AG09319 (cell line): ENCODE measurements at regions not wholly inside any gene's neighbourhood (a gene's known extent, or its start where the extent isn't known, plus 50 kb on each side); places are given as distances from the start of the nearest gene placed in this dataset.

Source experiments
- DNase-seq: peaks from one replicate; pipeline ENCODE4 v3.0.0-alpha.2; 2010; ENCODE audit warnings: low read depth; ENCODE audit errors: extremely low read depth
- CTCF ChIP-seq: IDR thresholded peaks from 2 replicates; pipeline ENCODE4 v1.5.1; 2011; ENCODE audit warnings: low read depth, mild to moderate bottlenecking, inconsistent platforms, low read length, moderate library complexity

GRCh38 chr13:50636007-50636704 is 207.3 kb downstream of the DLEU7 start:
- DNase-seq = no peak
- TF ChIP-seq CTCF = no peak

- no peak for TF ChIP-seq CTCF
- DNase-seq = no peak
These were observed 200.4 kb downstream of the DLEU7 start for GRCh38 chr13:50643060-50643459.

DNA sequence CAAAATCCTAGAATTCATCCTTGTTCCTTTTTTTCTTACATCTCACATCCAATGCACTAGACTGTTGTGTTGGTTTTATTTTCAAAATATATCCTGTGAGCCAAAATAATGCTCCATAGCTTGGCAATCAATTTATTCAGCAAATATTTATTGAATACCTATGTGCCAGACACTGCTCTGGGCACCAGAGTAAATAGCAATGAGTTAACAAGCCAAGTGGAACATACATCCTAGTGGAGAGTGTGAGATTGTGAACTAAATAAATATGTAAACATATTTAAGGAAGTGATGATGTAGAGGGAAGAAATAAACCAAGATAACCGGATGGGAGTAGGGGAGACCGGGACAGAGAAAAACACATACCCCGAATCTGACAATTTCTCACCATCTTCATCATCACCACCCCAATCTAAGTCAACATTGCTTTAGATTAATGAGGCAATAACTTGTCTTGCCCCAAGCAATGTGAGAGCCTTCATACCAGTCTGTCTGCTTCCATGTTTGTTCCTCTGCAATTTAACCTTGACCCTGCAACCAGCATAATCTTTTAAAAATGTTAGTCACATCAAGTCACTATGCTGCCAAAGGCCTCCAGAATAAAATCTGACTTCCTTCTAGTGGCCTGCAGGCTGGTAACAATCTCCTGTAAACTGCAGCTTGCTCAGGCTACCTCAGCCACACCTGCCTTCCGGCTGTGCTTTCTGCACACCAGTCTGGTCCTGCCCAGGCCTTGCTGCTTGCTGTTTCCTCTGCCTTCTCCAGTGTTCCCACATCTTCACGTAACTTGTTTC is 199.2 kb downstream of the DLEU7 start:
- no peak for TF ChIP-seq CTCF
- DNase-seq = no peak

- DNase-seq = no peak
- TF ChIP-seq CTCF = no peak
These were observed 198.4 kb downstream of the DLEU7 start for GRCh38 chr13:50645092-50645491.

- no peak for TF ChIP-seq CTCF
- DNase-seq = peak; percentile 12
These were observed 197.4 kb downstream of the DLEU7 start for GRCh38 chr13:50646070-50646469.

GRCh38 chr13:50649211-50649610 is 194.3 kb downstream of the DLEU7 start:
- no peak for TF ChIP-seq CTCF
- no peak for DNase-seq
